ENCODE measurements at regions not wholly inside any gene's neighbourhood (a gene's known extent, or its start where the extent isn't known, plus 50 kb on each side); places are given as distances from the start of the nearest gene placed in this dataset.

- TF ChIP-seq FOXK2 (IDR thresholded peaks at IDR 0.05) (no peak), FOXM1 (IDR thresholded peaks at IDR 0.05; ENCODE audit: borderline replicate concordance) (no peak), LEF1 (IDR thresholded peaks at IDR 0.05; ENCODE audit: borderline replicate concordance) (no peak), SUZ12 (IDR thresholded peaks at IDR 0.05) (no peak), SP1 (IDR thresholded peaks at IDR 0.05) (no peak), ELF4 (IDR thresholded peaks at IDR 0.05) (no peak), HDGF (IDR thresholded peaks at IDR 0.05; ENCODE audit: borderline replicate concordance) (no peak), FOXA1 (IDR thresholded peaks at IDR 0.05) (no peak), PKNOX1 (IDR thresholded peaks at IDR 0.05) (no peak), ZNF384 (IDR thresholded peaks at IDR 0.05) (no peak), BHLHE40 (IDR thresholded peaks at IDR 0.05; ENCODE audit: borderline replicate concordance) (no peak), TARDBP (IDR thresholded peaks at IDR 0.05) (no peak)
Observed at GRCh38 chr12:39205969-39206368, 237.0 kb downstream of the KIF21A start.
